DND-41 (cell line): ENCODE measurements at regions not wholly inside any gene's neighbourhood (a gene's known extent, or its start where the extent isn't known, plus 50 kb on each side); places are given as distances from the start of the nearest gene placed in this dataset.

Experiments used
- ATAC-seq: fragments of 200-7000 bp; cut with Tn5 transposase; 3 replicates; pipeline ENCODE4 v1.9.1; 2021; ENCODE audit warnings: low read depth; ENCODE audit not compliant: insufficient read depth
- DNase-seq: peaks from one replicate; pipeline ENCODE4 v3.0.0-alpha.2; 2020
- H2AFZ ChIP-seq: 2 replicates; pipeline ENCODE4 v1.6.0; 2012; ENCODE audit warnings: low read depth, low read length
- H3K27ac ChIP-seq: 2 replicates; pipeline ENCODE4 v1.5.1; 2012; ENCODE audit warnings: low read length, inconsistent platforms
- H3K27me3 ChIP-seq: fragments of 200-600 bp; sonication (generic); 2 replicates; pipeline ENCODE4 v1.6.0; 2012; ENCODE audit warnings: low read length, mild to moderate bottlenecking, inconsistent platforms; ENCODE audit not compliant: insufficient read depth, poor library complexity
- H3K36me3 ChIP-seq: 2 replicates; pipeline ENCODE4 v1.5.1; 2012; ENCODE audit warnings: low read length, inconsistent platforms; ENCODE audit not compliant: insufficient read depth
- H3K4me1 ChIP-seq: 2 replicates; pipeline ENCODE4 v1.5.1; 2012; ENCODE audit warnings: mild to moderate bottlenecking, low read length; ENCODE audit not compliant: insufficient read depth
- H3K4me2 ChIP-seq: 2 replicates; pipeline ENCODE4 v1.6.0; 2012; ENCODE audit warnings: mild to moderate bottlenecking, moderate library complexity, low read length, inconsistent platforms; ENCODE audit not compliant: insufficient read depth
- H3K4me3 ChIP-seq, 2 experiments: fragments of 200-600 bp in 1 of 2; shearing (Covaris generic) in 1 of 2; 2 replicates each; pipeline ENCODE4 v1.5.1; 2012 to 2016; ENCODE audit warnings: inconsistent platforms in 2 of 2, low read length in 2 of 2, mild to moderate bottlenecking in 2 of 2, low read depth in 1 of 2, moderate library complexity in 1 of 2
- H3K79me2 ChIP-seq: 2 replicates; pipeline ENCODE4 v1.6.0; 2012; ENCODE audit warnings: low read length, inconsistent platforms; ENCODE audit not compliant: insufficient read depth
- H3K9ac ChIP-seq: 2 replicates; pipeline ENCODE4 v1.6.0; 2012; ENCODE audit warnings: low read depth, mild to moderate bottlenecking, inconsistent platforms, low read length, moderate library complexity
- H3K9me3 ChIP-seq: 2 replicates; pipeline ENCODE4 v1.5.1; 2012; ENCODE audit warnings: low read length, moderate library complexity, mild to moderate bottlenecking, inconsistent platforms; ENCODE audit not compliant: insufficient read depth, severe bottlenecking
- H4K20me1 ChIP-seq: 2 replicates; pipeline ENCODE4 v1.6.0; 2012; ENCODE audit warnings: low read length; ENCODE audit not compliant: insufficient read depth
- CTCF ChIP-seq: IDR thresholded peaks from 2 replicates; pipeline ENCODE4 v1.5.1; 2012; ENCODE audit warnings: borderline replicate concordance, low read length, moderate library complexity, mild to moderate bottlenecking; ENCODE audit not compliant: poor library complexity, severe bottlenecking; ENCODE audit errors: extremely low read depth
- EZH2 ChIP-seq: IDR thresholded peaks from 3 replicates; pipeline ENCODE4 v1.6.1; 2012; ENCODE audit warnings: borderline replicate concordance, low read depth, mild to moderate bottlenecking, moderate library complexity, low read length, inconsistent platforms; ENCODE audit not compliant: severe bottlenecking

GRCh38 chr12:114134922-114135321, 168.8 kb upstream of the RBM19 start:
- Histone ChIP-seq H3K36me3 (no peaks in the 10 kb centered on the region), H4K20me1 (no peaks in the 10 kb centered on the region), H3K79me2 (no peaks in the 10 kb centered on the region), H3K4me3 (no peak overlapping the region), H3K27ac (no peak overlapping the region), H2AFZ (no peak overlapping the region), H3K9ac (no peak overlapping the region), H3K4me1 (no peaks in the 10 kb centered on the region), H3K4me2 (no peak overlapping the region), H3K27me3 (peaks cover 26% of the 10 kb centered on the region), H3K9me3 (no peaks in the 10 kb centered on the region)
- no peak for TF ChIP-seq CTCF
- no peak for TF ChIP-seq EZH2
- no peak for ATAC-seq
- no peak for DNase-seq

GRCh38 chr12:114131824-114132223, 165.7 kb upstream of the RBM19 start:
- TF ChIP-seq EZH2 = no peak
- no peak for TF ChIP-seq CTCF
- H2AFZ ChIP-seq = no peak overlapping the region
- H3K36me3 ChIP-seq = no peaks in the 10 kb centered on the region
- ATAC-seq (no peak), DNase-seq (no peak)
- no peak overlapping the region for H3K9ac ChIP-seq
- H4K20me1 ChIP-seq = no peaks in the 10 kb centered on the region
- H3K4me1 ChIP-seq = no peaks in the 10 kb centered on the region
- H3K9me3 ChIP-seq = no peaks in the 10 kb centered on the region
- peaks cover 16% of the 10 kb centered on the region for H3K27me3 ChIP-seq
- H3K79me2 ChIP-seq = no peaks in the 10 kb centered on the region
- no peak overlapping the region for H3K4me3 ChIP-seq
- no peak overlapping the region for H3K27ac ChIP-seq
- no peak overlapping the region for H3K4me2 ChIP-seq

- H3K4me3 ChIP-seq = no peak overlapping the region
- DNase-seq (no peak), ATAC-seq (no peak)
- H3K27me3 ChIP-seq = peaks cover 4% of the 10 kb centered on the region
- no peaks in the 10 kb centered on the region for H3K79me2 ChIP-seq
- no peaks in the 10 kb centered on the region for H3K4me1 ChIP-seq
- no peaks in the 10 kb centered on the region for H3K9me3 ChIP-seq
- no peak overlapping the region for H3K9ac ChIP-seq
- no peaks in the 10 kb centered on the region for H3K36me3 ChIP-seq
- no peaks in the 10 kb centered on the region for H4K20me1 ChIP-seq
- H2AFZ ChIP-seq = no peak overlapping the region
- TF ChIP-seq EZH2 = no peak
- H3K4me2 ChIP-seq = no peak overlapping the region
- H3K27ac ChIP-seq = no peak overlapping the region
Measured at GRCh38 chr12:114123108-114123507, 157.0 kb upstream of the RBM19 start.

- no peak for ATAC-seq
- Histone ChIP-seq H3K4me2 (no peak overlapping the region), H3K4me1 (no peaks in the 10 kb centered on the region), H2AFZ (no peak overlapping the region), H3K36me3 (no peaks in the 10 kb centered on the region), H3K4me3 (no peak overlapping the region), H3K9me3 (no peaks in the 10 kb centered on the region), H3K9ac (no peak overlapping the region), H3K79me2 (no peaks in the 10 kb centered on the region), H4K20me1 (no peaks in the 10 kb centered on the region), H3K27me3 (peaks cover 4% of the 10 kb centered on the region), H3K27ac (no peak overlapping the region)
- TF ChIP-seq EZH2 (no peak), CTCF (no peak)
- no peak for DNase-seq
Measured at GRCh38 chr12:114122016-114122415, 155.9 kb upstream of the RBM19 start.
